Keratinocyte (primary cell): ENCODE measurements at regions not wholly inside any gene's neighbourhood (a gene's known extent, or its start where the extent isn't known, plus 50 kb on each side); places are given as distances from the start of the nearest gene placed in this dataset.

Experiments
- DNase-seq: peaks from one replicate; pipeline ENCODE4 v3.0.0-alpha.2; 2011; ENCODE audit warnings: low read depth, missing footprints, low spot score
- FAIRE-seq: peaks from 2 replicates; lab custom pipeline; 2011; peaks lifted over from hg19 to GRCh38; lab: Jason Lieb, UNC
- H2AFZ ChIP-seq: 2 replicates; pipeline ENCODE4 v1.6.0; 2012; ENCODE audit warnings: low read length, control low read depth, inconsistent platforms; ENCODE audit not compliant: control insufficient read depth
- H3K27ac ChIP-seq: 2 replicates; pipeline ENCODE4 v1.5.1; 2011; ENCODE audit warnings: low read length; ENCODE audit not compliant: control insufficient read depth, insufficient read depth
- H3K27me3 ChIP-seq: 3 replicates; pipeline ENCODE4 v1.6.0; 2011; ENCODE audit warnings: low read length; ENCODE audit not compliant: control insufficient read depth, insufficient read depth; ENCODE audit errors: extremely low read depth
- H3K36me3 ChIP-seq, 2 experiments: 2 replicates in 1 of 2; 3 replicates in 1 of 2; pipeline ENCODE4 v1.5.1; 2011; ENCODE audit warnings: low read length in 2 of 2, mild to moderate bottlenecking in 1 of 2; ENCODE audit not compliant: control insufficient read depth in 2 of 2, insufficient read depth in 2 of 2; ENCODE audit errors: extremely low read depth in 1 of 2
- H3K4me1 ChIP-seq: 3 replicates; pipeline ENCODE4 v1.5.1; 2011; ENCODE audit warnings: low read length; ENCODE audit not compliant: control insufficient read depth, insufficient read depth; ENCODE audit errors: extremely low read depth
- H3K4me2 ChIP-seq: 3 replicates; pipeline ENCODE4 v1.6.0; 2011; ENCODE audit warnings: low read depth, low read length; ENCODE audit not compliant: control insufficient read depth, insufficient read depth; ENCODE audit errors: extremely low read depth
- H3K4me3 ChIP-seq, 3 experiments: fragments of 200-600 bp in 1 of 3; sonication (generic) in 1 of 3; 2 replicates in 2 of 3; 3 replicates in 1 of 3; pipeline ENCODE4 v1.5.1; 2011 to 2016; ENCODE audit warnings: low read length in 3 of 3, mild to moderate bottlenecking in 3 of 3, control low read depth in 2 of 3, inconsistent platforms in 1 of 3, low read depth in 1 of 3, mixed read lengths in 1 of 3, mixed run types in 1 of 3, moderate library complexity in 1 of 3; ENCODE audit not compliant: control insufficient read depth in 2 of 3, insufficient read depth in 2 of 3; ENCODE audit errors: extremely low read depth in 1 of 3
- H3K79me2 ChIP-seq: 2 replicates; pipeline ENCODE4 v1.6.0; 2012; ENCODE audit warnings: low read length; ENCODE audit not compliant: control insufficient read depth, insufficient read depth
- H3K9ac ChIP-seq: 3 replicates; pipeline ENCODE4 v1.6.0; 2011; ENCODE audit warnings: low read length; ENCODE audit not compliant: control insufficient read depth, insufficient read depth; ENCODE audit errors: extremely low read depth
- H3K9me1 ChIP-seq: 3 replicates; pipeline ENCODE4 v1.6.0; 2011; ENCODE audit warnings: low read length; ENCODE audit not compliant: control insufficient read depth, insufficient read depth; ENCODE audit errors: extremely low read depth
- H3K9me3 ChIP-seq: 2 replicates; pipeline ENCODE4 v1.5.1; 2012; ENCODE audit warnings: low read depth, low read length; ENCODE audit not compliant: control insufficient read depth
- H4K20me1 ChIP-seq: 3 replicates; pipeline ENCODE4 v1.6.0; 2011; ENCODE audit warnings: low read length; ENCODE audit not compliant: control insufficient read depth, insufficient read depth; ENCODE audit errors: extremely low read depth
- EZH2 ChIP-seq: IDR thresholded peaks from one replicate; pipeline ENCODE4 v1.6.1; 2012; ENCODE audit warnings: inconsistent platforms, mild to moderate bottlenecking, low read length, moderate library complexity
- dilution Hi-C: fragments of 300-500 bp; cut with MboI; formaldehyde crosslinking; loops from one replicate; pipeline ENCODE4 v1.7.0; 2020; ENCODE audit warnings: low sequenced_read_pairs; ENCODE audit not compliant: extremely low pct_ligation_motif_present
- TF ChIP-seq, protein P1 (sequence below), 3 experiments: IDR thresholded peaks in 1 of 3; conservative IDR thresholded peaks in 1 of 3; optimal IDR thresholded peaks in 1 of 3; 2 replicates in 2 of 3; 3 replicates in 1 of 3; pipeline versions ENCODE3 to v1.5.1; 2011; ENCODE audit warnings: low read length in 3 of 3, mild to moderate bottlenecking in 3 of 3, moderate library complexity in 2 of 3, control low read depth in 1 of 3, inconsistent platforms in 1 of 3; ENCODE audit not compliant: insufficient read depth in 2 of 3; ENCODE audit errors: extremely low read depth in 1 of 3

DNA sequence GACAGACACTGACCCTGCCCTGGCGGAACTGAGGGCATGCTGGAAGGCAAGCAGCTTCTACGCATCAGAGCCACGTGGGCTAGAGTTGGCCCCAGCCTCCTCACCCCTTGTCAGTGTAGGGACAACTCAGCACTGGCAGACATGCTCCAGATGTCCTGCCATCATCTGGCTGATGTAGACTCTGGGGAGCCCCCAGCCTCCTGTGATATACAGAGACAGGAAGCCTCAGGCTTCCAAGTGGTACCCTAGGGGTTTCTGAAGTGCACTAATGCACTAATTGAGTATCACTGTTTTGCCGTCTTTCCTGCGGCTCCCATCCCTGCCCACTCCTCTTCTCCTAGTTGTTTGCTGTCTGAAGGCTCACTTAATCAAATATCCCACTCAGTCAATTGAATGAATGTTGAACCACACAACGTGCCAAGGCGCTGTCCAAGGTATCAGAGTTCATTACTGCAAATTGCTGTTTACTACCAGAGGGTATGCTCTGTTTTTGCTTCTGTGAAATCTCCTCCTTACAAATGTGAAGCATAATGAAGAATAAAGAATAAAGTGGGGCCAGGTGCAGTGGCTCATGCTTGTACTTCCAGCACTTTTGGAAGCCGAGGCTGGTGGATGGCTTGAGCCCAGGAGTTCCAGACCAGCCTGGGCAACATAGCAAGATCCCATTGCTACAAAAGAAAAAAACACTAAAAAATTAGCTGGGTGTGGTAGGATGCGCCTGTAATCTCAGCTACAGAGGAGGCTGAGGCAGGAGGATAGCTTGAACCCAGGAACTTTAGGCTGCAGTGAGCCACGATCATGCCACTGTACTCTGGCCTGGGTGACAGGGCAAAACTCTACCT is 76.4 kb upstream of the ZBTB18 start:
- no peak overlapping the region for H3K4me2 ChIP-seq
- no peaks in the 10 kb centered on the region for H3K9me1 ChIP-seq
- no peaks in the 10 kb centered on the region for H3K9me3 ChIP-seq
- DNase-seq (no peak), FAIRE-seq (no peak)
- no peaks in the 10 kb centered on the region for H3K27me3 ChIP-seq
- dilution Hi-C loops = no loop called here
- no peaks in the 10 kb centered on the region for H3K4me1 ChIP-seq
- H4K20me1 ChIP-seq = no peaks in the 10 kb centered on the region
- no peak overlapping the region for H3K4me3 ChIP-seq
- TF ChIP-seq EZH2 = no peak
- TF ChIP-seq, protein P1, sequence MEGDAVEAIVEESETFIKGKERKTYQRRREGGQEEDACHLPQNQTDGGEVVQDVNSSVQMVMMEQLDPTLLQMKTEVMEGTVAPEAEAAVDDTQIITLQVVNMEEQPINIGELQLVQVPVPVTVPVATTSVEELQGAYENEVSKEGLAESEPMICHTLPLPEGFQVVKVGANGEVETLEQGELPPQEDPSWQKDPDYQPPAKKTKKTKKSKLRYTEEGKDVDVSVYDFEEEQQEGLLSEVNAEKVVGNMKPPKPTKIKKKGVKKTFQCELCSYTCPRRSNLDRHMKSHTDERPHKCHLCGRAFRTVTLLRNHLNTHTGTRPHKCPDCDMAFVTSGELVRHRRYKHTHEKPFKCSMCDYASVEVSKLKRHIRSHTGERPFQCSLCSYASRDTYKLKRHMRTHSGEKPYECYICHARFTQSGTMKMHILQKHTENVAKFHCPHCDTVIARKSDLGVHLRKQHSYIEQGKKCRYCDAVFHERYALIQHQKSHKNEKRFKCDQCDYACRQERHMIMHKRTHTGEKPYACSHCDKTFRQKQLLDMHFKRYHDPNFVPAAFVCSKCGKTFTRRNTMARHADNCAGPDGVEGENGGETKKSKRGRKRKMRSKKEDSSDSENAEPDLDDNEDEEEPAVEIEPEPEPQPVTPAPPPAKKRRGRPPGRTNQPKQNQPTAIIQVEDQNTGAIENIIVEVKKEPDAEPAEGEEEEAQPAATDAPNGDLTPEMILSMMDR (optimal IDR thresholded peaks at IDR 0.05 in 1 of 3, IDR thresholded peaks at IDR 0.05 in 1 of 3, conservative IDR thresholded peaks at IDR 0.05 in 1 of 3; ENCODE audit: extremely low read depth in 1 of 3, insufficient read depth in 2 of 3, low read length in 3 of 3) = no peak
- H2AFZ ChIP-seq = no peak overlapping the region
- no peak overlapping the region for H3K9ac ChIP-seq
- H3K79me2 ChIP-seq = no peaks in the 10 kb centered on the region
- H3K36me3 ChIP-seq = no peaks in the 10 kb centered on the region
- no peak overlapping the region for H3K27ac ChIP-seq

DNA sequence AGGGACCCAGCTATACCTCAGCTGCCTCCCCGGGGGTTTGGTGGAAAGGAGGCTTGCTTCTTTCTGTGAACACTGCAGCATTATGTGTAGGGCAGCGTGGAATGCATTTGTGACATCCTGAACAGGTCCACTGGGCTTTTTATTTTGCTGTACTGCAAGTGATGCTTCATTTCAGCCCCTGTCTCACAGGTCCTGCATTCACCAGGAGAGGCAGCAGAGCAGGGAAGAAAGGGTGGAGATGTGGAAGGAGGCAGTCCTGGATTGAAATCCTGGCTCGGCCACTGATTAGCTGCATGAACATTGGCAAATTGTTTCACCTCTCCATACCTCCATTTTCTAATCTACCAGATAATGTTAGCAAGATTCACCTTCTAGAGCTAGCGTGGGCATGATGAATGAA is 77.9 kb upstream of the ZBTB18 start:
- H3K27me3 ChIP-seq = no peaks in the 10 kb centered on the region
- no peak overlapping the region for H3K9ac ChIP-seq
- dilution Hi-C loops = no loop called here
- no peak overlapping the region for H3K4me2 ChIP-seq
- H3K27ac ChIP-seq = no peak overlapping the region
- FAIRE-seq = no peak
- no peaks in the 10 kb centered on the region for H3K79me2 ChIP-seq
- no peak overlapping the region for H3K4me3 ChIP-seq
- TF ChIP-seq EZH2 = no peak
- TF ChIP-seq, protein P1 (optimal IDR thresholded peaks at IDR 0.05 in 1 of 3, IDR thresholded peaks at IDR 0.05 in 1 of 3, conservative IDR thresholded peaks at IDR 0.05 in 1 of 3; ENCODE audit: extremely low read depth in 1 of 3, insufficient read depth in 2 of 3, low read length in 3 of 3) = no peak
- no peaks in the 10 kb centered on the region for H4K20me1 ChIP-seq
- no peak overlapping the region for H2AFZ ChIP-seq
- no peaks in the 10 kb centered on the region for H3K36me3 ChIP-seq
- H3K9me1 ChIP-seq = no peaks in the 10 kb centered on the region
- H3K9me3 ChIP-seq = no peaks in the 10 kb centered on the region
- no peak for DNase-seq
- no peaks in the 10 kb centered on the region for H3K4me1 ChIP-seq
